Sigmoid colon (tissue), 6 donors: ENCODE measurements at regions not wholly inside any gene's neighbourhood (a gene's known extent, or its start where the extent isn't known, plus 50 kb on each side); places are given as distances from the start of the nearest gene placed in this dataset.

Source experiments
- DNase-seq: peaks from one replicate; pipeline ENCODE4 v3.0.0-alpha.2; 2019
- H3K27ac ChIP-seq, 4 donors: fragments of 200-600 bp; sonication (generic); one replicate each; pipeline ENCODE4 v1.5.1; 2016 to 2019; ENCODE audit warnings: mild to moderate bottlenecking in 1 of 4
- H3K27me3 ChIP-seq, 3 donors: fragments of 200-600 bp; sonication (generic); one replicate each; pipeline ENCODE4 v1.5.1; 2019; ENCODE audit warnings: mild to moderate bottlenecking in 1 of 3
- H3K36me3 ChIP-seq, 4 donors: fragments of 200-600 bp; sonication (generic); one replicate each; pipeline ENCODE4 v1.5.1; 2016 to 2019
- H3K4me1 ChIP-seq, 4 donors: fragments of 200-600 bp; sonication (generic); one replicate each; pipeline ENCODE4 v1.5.1; 2017 to 2019
- H3K4me3 ChIP-seq, 4 donors: fragments of 200-600 bp; sonication (generic); one replicate each; pipeline ENCODE4 v1.5.1; 2017 to 2019; ENCODE audit warnings: mild to moderate bottlenecking in 2 of 4, moderate library complexity in 1 of 4
- H3K9me3 ChIP-seq, 4 donors: fragments of 200-600 bp in 3 of 4; sonication (generic) in 3 of 4; one replicate each; pipeline versions ENCODE4 v1.5.1 to v1.6.1; 2013 to 2019
- EP300 ChIP-seq, 4 donors: sonication (generic); formaldehyde crosslinking; IDR thresholded peaks; one replicate each; pipeline ENCODE4 v1.6.1; 2017; ENCODE audit warnings: antibody characterized with exemption in 4 of 4
- POLR2A ChIP-seq, 2 donors: fragments of 450-650 bp; IDR thresholded peaks; one replicate each; pipeline ENCODE4 v1.6.1; 2016; ENCODE audit warnings: antibody characterized with exemption in 2 of 2, mild to moderate bottlenecking in 2 of 2, moderate library complexity in 2 of 2
- POLR2AphosphoS5 ChIP-seq, 4 donors: sonication (generic); formaldehyde crosslinking; IDR thresholded peaks; one replicate each; pipeline ENCODE4 v1.6.1; 2017; ENCODE audit warnings: antibody characterized with exemption in 4 of 4
- WGBS, 2 donors: extraction: QIAGEN DNeasy Blood & Tissue Kit; methylation state at CpG; one replicate each; pipeline ENCODE4 v1.1.7; 2013; 5-methylcytosine and 5-hydroxymethylcytosine counted together
- intact Hi-C: fragments of 100-400 bp; cut with DNase I; formaldehyde crosslinking; loops from one replicate; pipeline ENCODE4 v1.15.1; 2023
- TF ChIP-seq, protein P1 (sequence below), 4 experiments: fragments of 450-650 bp in 3 of 4; fragments of 200-600 bp in 1 of 4; IDR thresholded peaks; one replicate each; pipeline ENCODE4 v1.5.1; 2016 to 2019; ENCODE audit warnings: antibody characterized with exemption in 4 of 4, mild to moderate bottlenecking in 3 of 4, moderate library complexity in 2 of 4
- donor health status: healthy with polysubstance abuse.
- donor health status: healthy.

- 76 to 88% methylated on average over 3 of the region's 3 CpGs for WGBS, 2 donors
- H3K4me1 ChIP-seq = no peaks in the 10 kb centered on the region
- DNase-seq = no peak
- intact Hi-C loops = no loop called here
- H3K4me3 ChIP-seq = no peak overlapping the region
- no peaks in the 10 kb centered on the region for H3K27me3 ChIP-seq
- H3K36me3 ChIP-seq = no peaks in the 10 kb centered on the region
- no peak overlapping the region for H3K27ac ChIP-seq
- TF ChIP-seq POLR2A (IDR thresholded peaks at IDR 0.05) (no peak), POLR2AphosphoS5 (IDR thresholded peaks at IDR 0.05) (no peak), EP300 (IDR thresholded peaks at IDR 0.05) (no peak)
- TF ChIP-seq, protein P1, sequence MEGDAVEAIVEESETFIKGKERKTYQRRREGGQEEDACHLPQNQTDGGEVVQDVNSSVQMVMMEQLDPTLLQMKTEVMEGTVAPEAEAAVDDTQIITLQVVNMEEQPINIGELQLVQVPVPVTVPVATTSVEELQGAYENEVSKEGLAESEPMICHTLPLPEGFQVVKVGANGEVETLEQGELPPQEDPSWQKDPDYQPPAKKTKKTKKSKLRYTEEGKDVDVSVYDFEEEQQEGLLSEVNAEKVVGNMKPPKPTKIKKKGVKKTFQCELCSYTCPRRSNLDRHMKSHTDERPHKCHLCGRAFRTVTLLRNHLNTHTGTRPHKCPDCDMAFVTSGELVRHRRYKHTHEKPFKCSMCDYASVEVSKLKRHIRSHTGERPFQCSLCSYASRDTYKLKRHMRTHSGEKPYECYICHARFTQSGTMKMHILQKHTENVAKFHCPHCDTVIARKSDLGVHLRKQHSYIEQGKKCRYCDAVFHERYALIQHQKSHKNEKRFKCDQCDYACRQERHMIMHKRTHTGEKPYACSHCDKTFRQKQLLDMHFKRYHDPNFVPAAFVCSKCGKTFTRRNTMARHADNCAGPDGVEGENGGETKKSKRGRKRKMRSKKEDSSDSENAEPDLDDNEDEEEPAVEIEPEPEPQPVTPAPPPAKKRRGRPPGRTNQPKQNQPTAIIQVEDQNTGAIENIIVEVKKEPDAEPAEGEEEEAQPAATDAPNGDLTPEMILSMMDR (IDR thresholded peaks at IDR 0.05) = no peak
- H3K9me3 ChIP-seq = no peaks in the 10 kb centered on the region
Observed at GRCh38 chr15:91589360-91589759, 264.1 kb upstream of the SLCO3A1 start.

DNA sequence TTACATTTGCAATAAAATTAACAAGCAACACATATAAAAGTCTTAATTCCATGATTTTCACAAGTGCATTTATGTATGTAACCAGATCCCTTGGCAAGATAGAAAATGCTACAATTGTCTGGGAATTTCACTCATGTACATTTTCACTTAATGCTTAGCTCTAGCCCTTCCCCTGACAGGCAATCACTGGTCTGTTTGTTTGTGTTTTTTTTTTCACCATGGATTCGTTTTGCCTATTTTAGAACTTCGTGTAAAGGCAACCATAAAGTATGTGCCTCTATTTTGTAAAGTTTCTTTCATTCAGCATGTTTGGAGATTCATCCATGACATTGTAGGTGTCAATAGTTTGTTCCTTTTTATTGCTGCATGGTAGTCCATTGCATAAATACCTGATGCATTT, 260.9 kb upstream of the SLCO3A1 start:
- H3K27me3 ChIP-seq = no peaks in the 10 kb centered on the region
- no peak for DNase-seq
- no peak overlapping the region for H3K27ac ChIP-seq
- TF ChIP-seq POLR2AphosphoS5 (IDR thresholded peaks at IDR 0.05) = no peak
- H3K4me1 ChIP-seq = no peaks in the 10 kb centered on the region
- no peaks in the 10 kb centered on the region for H3K9me3 ChIP-seq
- H3K36me3 ChIP-seq = no peaks in the 10 kb centered on the region
- 45 to 55% methylated on average over 2 of the region's 2 CpGs for WGBS, 2 donors
- intact Hi-C loops = no loop called here
- no peak overlapping the region for H3K4me3 ChIP-seq

GRCh38 chr15:91593067-91593466, 260.4 kb upstream of the SLCO3A1 start:
- no peak for DNase-seq
- intact Hi-C loops = no loop called here
- H3K9me3 ChIP-seq = no peaks in the 10 kb centered on the region
- no peak overlapping the region for H3K27ac ChIP-seq
- H3K36me3 ChIP-seq = no peaks in the 10 kb centered on the region
- H3K4me3 ChIP-seq = no peak overlapping the region
- no peaks in the 10 kb centered on the region for H3K4me1 ChIP-seq
- TF ChIP-seq POLR2AphosphoS5 (IDR thresholded peaks at IDR 0.05) = no peak
- H3K27me3 ChIP-seq = no peaks in the 10 kb centered on the region

DNA sequence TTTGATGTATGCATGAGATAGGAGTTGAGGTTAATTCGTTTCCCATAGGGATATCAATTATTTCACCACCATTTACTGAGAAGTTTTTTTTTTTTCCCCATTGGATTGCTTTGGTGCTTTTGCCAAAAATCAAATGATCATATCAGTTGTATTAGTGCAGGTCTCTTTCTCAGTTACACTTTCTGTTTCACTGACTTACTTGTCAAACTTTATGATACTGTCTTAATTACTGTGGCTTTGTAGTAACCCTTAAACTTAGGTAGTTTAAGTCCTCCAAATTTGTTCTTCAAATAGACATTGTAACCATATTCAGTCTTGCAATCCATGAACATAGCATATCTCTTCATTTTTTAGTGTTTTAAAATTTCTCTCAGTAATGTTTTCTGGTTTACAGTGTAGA, 259.9 kb upstream of the SLCO3A1 start:
- H3K4me3 ChIP-seq = no peak overlapping the region
- no peak for DNase-seq
- WGBS, 2 donors = 33 to 55% methylated on average over 1 of the region's 1 CpG
- no peaks in the 10 kb centered on the region for H3K36me3 ChIP-seq
- no peak overlapping the region for H3K27ac ChIP-seq
- no peaks in the 10 kb centered on the region for H3K27me3 ChIP-seq
- H3K4me1 ChIP-seq = no peaks in the 10 kb centered on the region
- intact Hi-C loops = no loop called here
- no peaks in the 10 kb centered on the region for H3K9me3 ChIP-seq
- TF ChIP-seq POLR2AphosphoS5 (IDR thresholded peaks at IDR 0.05) = no peak
- no peak for TF ChIP-seq EP300 (IDR thresholded peaks at IDR 0.05)
- TF ChIP-seq, protein P1 (IDR thresholded peaks at IDR 0.05) = no peak
- TF ChIP-seq POLR2A (IDR thresholded peaks at IDR 0.05) = no peak

GRCh38 chr15:91599261-91599660, 254.2 kb upstream of the SLCO3A1 start:
- WGBS, 2 donors = 63 to 66% methylated on average over 3 of the region's 3 CpGs
- TF ChIP-seq EP300 (IDR thresholded peaks at IDR 0.05) = no peak
- TF ChIP-seq POLR2AphosphoS5 (IDR thresholded peaks at IDR 0.05) = no peak
- TF ChIP-seq POLR2A (IDR thresholded peaks at IDR 0.05) = no peak
- TF ChIP-seq, protein P1 (IDR thresholded peaks at IDR 0.05) = no peak
- DNase-seq = no peak
- Histone ChIP-seq H3K27ac (no peak overlapping the region), H3K4me3 (no peak overlapping the region), H3K36me3 (no peaks in the 10 kb centered on the region), H3K27me3 (no peaks in the 10 kb centered on the region), H3K4me1 (no peaks in the 10 kb centered on the region), H3K9me3 (no peaks in the 10 kb centered on the region)
- intact Hi-C loops = no loop called here

GRCh38 chr15:91603384-91604080, 250.0 kb upstream of the SLCO3A1 start:
- WGBS, 2 donors = 81 to 83% methylated on average over 4 of the region's 4 CpGs

More at GRCh38 chr15:91603384-91604080, 250.0 kb upstream of the SLCO3A1 start:
- Histone ChIP-seq H3K36me3 (no peaks in the 10 kb centered on the region), H3K9me3 (no peaks in the 10 kb centered on the region), H3K27me3 (no peaks in the 10 kb centered on the region), H3K4me3 (no peak overlapping the region), H3K4me1 (no peaks in the 10 kb centered on the region), H3K27ac (no peak overlapping the region)
- intact Hi-C loops = no loop called here
- no peak for DNase-seq
- no peak for TF ChIP-seq POLR2A (IDR thresholded peaks at IDR 0.05)
- no peak for TF ChIP-seq POLR2AphosphoS5 (IDR thresholded peaks at IDR 0.05)
- TF ChIP-seq EP300 (IDR thresholded peaks at IDR 0.05) = no peak
- TF ChIP-seq, protein P1 (IDR thresholded peaks at IDR 0.05) = no peak
